Heart left ventricle (tissue), 16 donors: ENCODE measurements at regions not wholly inside any gene's neighbourhood (a gene's known extent, or its start where the extent isn't known, plus 50 kb on each side); places are given as distances from the start of the nearest gene placed in this dataset.

ENCODE experiments used
- ATAC-seq, 4 donors: fragments of 200-7000 bp; cut with Tn5 transposase; one replicate each; pipeline ENCODE4 v1.9.1; 2020 to 2022; ENCODE audit warnings: moderate library complexity in 4 of 4, mild to moderate bottlenecking in 3 of 4, moderate number of reproducible peaks in 1 of 4
- DNase-seq, 5 donors: peaks; one replicate each; pipeline ENCODE4 v3.0.0-alpha.2; 2020
- H3K27ac ChIP-seq, 12 donors: fragments of 200-600 bp; sonication (generic) in 4 of 12; one replicate each; pipeline versions ENCODE4 v1.5.0 to v1.8.0; 2016 to 2022; ENCODE audit warnings: mild to moderate bottlenecking in 2 of 12
- H3K27me3 ChIP-seq, 9 donors: fragments of 200-600 bp; sonication (generic) in 2 of 9; one replicate each; pipeline versions ENCODE4 v1.5.1 to v1.8.0; 2016 to 2022; ENCODE audit warnings: mild to moderate bottlenecking in 3 of 9
- H3K36me3 ChIP-seq, 9 donors: fragments of 200-600 bp; sonication (generic) in 2 of 9; one replicate each; pipeline versions ENCODE4 v1.5.0 to v1.8.0; 2018 to 2022; ENCODE audit warnings: mild to moderate bottlenecking in 2 of 9
- H3K4me1 ChIP-seq, 12 donors: fragments of 200-600 bp; sonication (generic) in 4 of 12; one replicate each; pipeline versions ENCODE4 v1.5.0 to v1.8.0; 2016 to 2022; ENCODE audit warnings: mild to moderate bottlenecking in 3 of 12
- H3K4me3 ChIP-seq, 12 donors: fragments of 200-600 bp; sonication (generic) in 4 of 12; one replicate each; pipeline versions ENCODE4 v1.5.0 to v1.8.0; 2017 to 2022; ENCODE audit warnings: mild to moderate bottlenecking in 9 of 12, moderate library complexity in 4 of 12
- H3K9me3 ChIP-seq, 12 donors: fragments of 200-600 bp; sonication (generic) in 4 of 12; one replicate each; pipeline versions ENCODE4 v1.5.0 to v1.8.0; 2016 to 2022; ENCODE audit warnings: mild to moderate bottlenecking in 1 of 12
- CTCF ChIP-seq, 12 donors: fragments of 200-600 bp; sonication (generic) in 4 of 12; IDR thresholded peaks; one replicate each; pipeline versions ENCODE4 v1.5.0 to v1.8.0; 2018 to 2022; ENCODE audit warnings: antibody characterized with exemption in 12 of 12, mild to moderate bottlenecking in 5 of 12
- POLR2A ChIP-seq, 2 donors: fragments of 450-650 bp; IDR thresholded peaks; one replicate each; pipeline ENCODE4 v1.6.1; 2017; ENCODE audit warnings: antibody characterized with exemption in 2 of 2, mild to moderate bottlenecking in 2 of 2, moderate library complexity in 2 of 2
- WGBS, 4 donors: extraction: QIAGEN DNeasy Blood & Tissue Kit in 2 of 4; methylation state at CpG; one replicate each; pipeline versions ENCODE4 v1.1.5 to v1.1.7; 2013 to 2018; 5-methylcytosine and 5-hydroxymethylcytosine counted together
- intact Hi-C, 10 donors: fragments of 100-400 bp; cut with DNase I; formaldehyde crosslinking; loops; one replicate each; pipeline versions ENCODE4 v1.11.1 to v1.14.2; 2022
- donor health status: ischemic (EF 13 %, LVEDD 7.1; RV severe dilation, severe dysfunction).
- donor health status: healthy with polysubstance abuse.
- donor health status: DM: no; HTN: yes; CAD: no.
- donor health status: DM: no; HTN: no; CAD: no.
- donor health status: ischemic (EF 25% LVEDD 6.9; RV normal size, moderate dysfunction).
- donor health status: ischemic (EF 25% LVEDD 5.7; RV mildly dilated, moderate dysfunction).
- donor health status: healthy.
- donor health status: DM: yes; HTN: yes; CAD: no.
- donor health status: ischemic (EF 35%, LVEDD 5.7; RV mildly dilated, moderate dysfunction).
- donor health status: nonischemic (EF 11% LVEDD 7.7; RV severe dilation, severe dysfunction).
- donor health status: DM: yes; HTN: yes; CAD: no.
- donor health status: PGD.
- donor health status: ischemic (EF 29% LVEDD 5.4; RV normal size, mild dysfunction).
- donor health status: nonischemic (EF 23%, LVEDD 6.1; RV moderate dilation, normal function).

DNA sequence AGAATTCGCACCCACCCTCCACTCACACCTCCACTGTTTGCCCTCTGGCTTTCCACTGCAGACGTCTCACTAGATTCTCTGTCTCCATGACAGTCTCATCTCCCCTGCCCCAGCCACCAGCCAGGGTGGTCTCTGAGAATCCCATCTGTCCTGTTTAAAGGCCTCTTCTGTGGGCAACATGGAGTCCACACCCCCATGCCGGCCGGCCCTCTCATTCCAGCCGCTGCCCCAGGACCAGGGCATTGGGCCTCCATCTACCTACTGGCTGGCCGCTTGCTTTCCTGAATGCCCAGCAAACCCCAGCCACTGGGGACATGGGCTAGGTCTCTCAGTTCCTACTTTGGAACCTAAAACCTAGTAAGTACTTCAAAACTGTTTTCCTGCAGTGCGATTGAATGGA, 65.6 kb upstream of the RUFY1 start:
- Histone ChIP-seq H3K27me3 (peaks cover 0 to 21% (median 0%) of the 10 kb centered on the region in 9 donors), H3K9me3 (peaks cover 0 to 4% (median 0%) of the 10 kb centered on the region in 12 donors), H3K36me3 (no peaks in the 10 kb centered on the region), H3K27ac (no peak overlapping the region), H3K4me1 (peaks cover 0 to 9% (median 0%) of the 10 kb centered on the region in 12 donors), H3K4me3 (no peak overlapping the region)
- intact Hi-C loops: no loop called here
- TF ChIP-seq CTCF (IDR thresholded peaks at IDR 0.05): no peak
- TF ChIP-seq POLR2A (IDR thresholded peaks at IDR 0.05): no peak
- ATAC-seq: no peak
- no peak for DNase-seq
- 86 to 94% (median 91%) methylated on average over 7 of the region's 7 CpGs for WGBS, 4 donors

GRCh38 chr5:179484201-179484600, 66.2 kb upstream of the RUFY1 start:
- peaks cover 0 to 21% (median 0%) of the 10 kb centered on the region in 9 donors for H3K27me3 ChIP-seq
- no peak overlapping the region for H3K4me3 ChIP-seq
- intact Hi-C loops: no loop called here
- peaks cover 0 to 4% (median 0%) of the 10 kb centered on the region in 12 donors for H3K9me3 ChIP-seq
- 72 to 82% (median 79%) methylated on average over 6 of the region's 6 CpGs for WGBS, 4 donors
- ATAC-seq (no peak), DNase-seq (no peak)
- H3K36me3 ChIP-seq: no peaks in the 10 kb centered on the region
- TF ChIP-seq CTCF (IDR thresholded peaks at IDR 0.05) (no peak), POLR2A (IDR thresholded peaks at IDR 0.05) (no peak)
- peaks cover 0 to 9% (median 0%) of the 10 kb centered on the region in 12 donors for H3K4me1 ChIP-seq
- no peak overlapping the region for H3K27ac ChIP-seq

GRCh38 chr5:179478624-179479023, 71.7 kb upstream of the RUFY1 start:
- WGBS, 4 donors: 80 to 90% (median 87%) methylated on average over 5 of the region's 5 CpGs
- intact Hi-C loops: no loop called here
- no peak for DNase-seq
- ATAC-seq: no peak
- Histone ChIP-seq H3K9me3 (peaks cover 0 to 4% (median 0%) of the 10 kb centered on the region in 12 donors), H3K27ac (no peak overlapping the region), H3K4me3 (no peak overlapping the region), H3K36me3 (no peaks in the 10 kb centered on the region), H3K4me1 (no peaks in the 10 kb centered on the region), H3K27me3 (peaks cover 0 to 10% (median 0%) of the 10 kb centered on the region in 9 donors)
- no peak for TF ChIP-seq CTCF (IDR thresholded peaks at IDR 0.05)
- TF ChIP-seq POLR2A (IDR thresholded peaks at IDR 0.05): no peak

GRCh38 chr5:179475208-179475751, 75.1 kb upstream of the RUFY1 start:
- Histone ChIP-seq H3K9me3 (no peaks in the 10 kb centered on the region), H3K36me3 (no peaks in the 10 kb centered on the region), H3K27ac (peak overlapping the region in 1 of 12 donors; percentile 38), H3K4me1 (no peaks in the 10 kb centered on the region), H3K27me3 (peaks cover 0 to 18% (median 0%) of the 10 kb centered on the region in 9 donors), H3K4me3 (no peak overlapping the region)
- intact Hi-C loops: no loop called here
- TF ChIP-seq CTCF (IDR thresholded peaks at IDR 0.05) (no peak), POLR2A (IDR thresholded peaks at IDR 0.05) (no peak)
- 43 to 59% (median 51%) methylated on average over 13 to 19 of the region's 19 CpGs for WGBS, 4 donors
- ATAC-seq (peak in 1 of 4 donors; percentile 37), DNase-seq (no peak)
